Parathyroid adenoma (tissue), 2 donors: ENCODE measurements at regions not wholly inside any gene's neighbourhood (a gene's known extent, or its start where the extent isn't known, plus 50 kb on each side); places are given as distances from the start of the nearest gene placed in this dataset.

Experiments used
- H2AFZ ChIP-seq: fragments of 300-600 bp; sonication (generic); one replicate; pipeline ENCODE4 v1.7.0; 2017; ENCODE audit warnings: antibody characterized with exemption, mild to moderate bottlenecking
- H3K27ac ChIP-seq: fragments of 300-600 bp; sonication (generic); one replicate; pipeline ENCODE4 v1.7.0; 2017
- H3K27me3 ChIP-seq: fragments of 300-600 bp; sonication (generic); one replicate; pipeline ENCODE4 v1.7.0; 2017; ENCODE audit warnings: low read length; ENCODE audit not compliant: control insufficient read depth, insufficient read depth
- H3K36me3 ChIP-seq: fragments of 300-600 bp; sonication (generic); one replicate; pipeline ENCODE4 v1.7.0; 2017; ENCODE audit warnings: low read length; ENCODE audit not compliant: control insufficient read depth, insufficient read depth
- H3K4me1 ChIP-seq: fragments of 300-600 bp; sonication (generic); one replicate; pipeline ENCODE4 v1.7.0; 2017; ENCODE audit warnings: control low read depth
- H3K4me2 ChIP-seq: fragments of 300-600 bp; sonication (generic); one replicate; pipeline ENCODE4 v1.7.0; 2017; ENCODE audit warnings: low read length
- H3K4me3 ChIP-seq: fragments of 300-600 bp; sonication (generic); one replicate; pipeline ENCODE4 v1.7.0; 2017; ENCODE audit warnings: low read depth, low read length
- H3K79me2 ChIP-seq: fragments of 300-600 bp; sonication (generic); one replicate; pipeline ENCODE4 v1.7.0; 2017; ENCODE audit warnings: control low read depth
- H3K9ac ChIP-seq: fragments of 300-600 bp; sonication (generic); one replicate; pipeline ENCODE4 v1.7.0; 2017; ENCODE audit warnings: mild to moderate bottlenecking
- H3K9me3 ChIP-seq: fragments of 300-600 bp; sonication (generic); one replicate; pipeline ENCODE4 v1.7.0; 2017; ENCODE audit warnings: low read length; ENCODE audit not compliant: control insufficient read depth
- CTCF ChIP-seq: fragments of 300-600 bp; sonication (generic); IDR thresholded peaks from one replicate; pipeline ENCODE4 v1.7.0; 2017; ENCODE audit warnings: antibody characterized with exemption, mild to moderate bottlenecking
- donor health status: primary hyperparathyroidism.

GRCh38 chr5:133847886-133848285, 120.5 kb downstream of the C5orf15 start:
- Histone ChIP-seq H3K27ac (no peak overlapping the region), H3K79me2 (no peaks in the 10 kb centered on the region)

GRCh38 chr5:133847301-133847700, 121.1 kb downstream of the C5orf15 start:
- no peaks in the 10 kb centered on the region for H3K79me2 ChIP-seq
- TF ChIP-seq CTCF: no peak
- no peak overlapping the region for H3K4me3 ChIP-seq
- no peak overlapping the region for H3K27ac ChIP-seq
- H2AFZ ChIP-seq: no peak overlapping the region
- no peaks in the 10 kb centered on the region for H3K36me3 ChIP-seq
- no peak overlapping the region for H3K9ac ChIP-seq
- no peaks in the 10 kb centered on the region for H3K27me3 ChIP-seq
- H3K9me3 ChIP-seq: no peaks in the 10 kb centered on the region
- no peaks in the 10 kb centered on the region for H3K4me1 ChIP-seq
- no peak overlapping the region for H3K4me2 ChIP-seq

More at GRCh38 chr5:133847886-133848285, 120.5 kb downstream of the C5orf15 start:
- Histone ChIP-seq H3K4me3 (no peak overlapping the region), H3K36me3 (no peaks in the 10 kb centered on the region), H2AFZ (no peak overlapping the region), H3K4me1 (no peaks in the 10 kb centered on the region), H3K9ac (no peak overlapping the region), H3K27me3 (no peaks in the 10 kb centered on the region), H3K9me3 (no peaks in the 10 kb centered on the region), H3K4me2 (no peak overlapping the region)
- TF ChIP-seq CTCF: no peak

GRCh38 chr5:133846478-133847226, 121.8 kb downstream of the C5orf15 start:
- H3K9me3 ChIP-seq: no peaks in the 10 kb centered on the region
- no peak for TF ChIP-seq CTCF
- no peaks in the 10 kb centered on the region for H3K79me2 ChIP-seq
- no peak overlapping the region for H3K9ac ChIP-seq
- no peak overlapping the region for H3K4me2 ChIP-seq
- no peak overlapping the region for H2AFZ ChIP-seq
- no peak overlapping the region for H3K4me3 ChIP-seq
- H3K36me3 ChIP-seq: no peaks in the 10 kb centered on the region
- H3K4me1 ChIP-seq: no peaks in the 10 kb centered on the region
- no peaks in the 10 kb centered on the region for H3K27me3 ChIP-seq
- H3K27ac ChIP-seq: no peak overlapping the region

GRCh38 chr5:133845271-133845670, 123.2 kb downstream of the C5orf15 start:
- Histone ChIP-seq H3K4me3 (no peak overlapping the region), H3K27me3 (no peaks in the 10 kb centered on the region)

More at GRCh38 chr5:133845271-133845670, 123.2 kb downstream of the C5orf15 start:
- Histone ChIP-seq H3K79me2 (no peaks in the 10 kb centered on the region), H3K4me1 (no peaks in the 10 kb centered on the region), H3K36me3 (no peaks in the 10 kb centered on the region), H3K27ac (no peak overlapping the region), H3K4me2 (no peak overlapping the region), H3K9me3 (no peaks in the 10 kb centered on the region), H3K9ac (no peak overlapping the region), H2AFZ (no peak overlapping the region)
- no peak for TF ChIP-seq CTCF
